Neural progenitor cell (in vitro differentiated cells): ENCODE measurements at regions not wholly inside any gene's neighbourhood (a gene's known extent, or its start where the extent isn't known, plus 50 kb on each side); places are given as distances from the start of the nearest gene placed in this dataset.

Source experiments
- CTCF ChIP-seq: fragments of 200-600 bp; sonication (generic); IDR thresholded peaks from 2 replicates; pipeline ENCODE4 v1.5.1; 2017; ENCODE audit warnings: antibody characterized with exemption, mild to moderate bottlenecking
- EZH2 ChIP-seq: fragments of 200-600 bp; sonication (generic); IDR thresholded peaks from 2 replicates; pipeline ENCODE4 v1.6.1; 2017; ENCODE audit warnings: antibody characterized with exemption, mild to moderate bottlenecking, moderate library complexity
- EZH2phosphoT487 ChIP-seq: fragments of 200-600 bp; sonication (generic); IDR thresholded peaks from 2 replicates; pipeline ENCODE4 v1.6.1; 2017; ENCODE audit warnings: antibody characterized with exemption

- no peak for TF ChIP-seq CTCF
- no peak for TF ChIP-seq EZH2
- TF ChIP-seq EZH2phosphoT487 = no peak
These were observed 246.2 kb upstream of the DAB2 start for GRCh38 chr5:39670955-39671354.
